HCT116 (cell line): ENCODE measurements at regions not wholly inside any gene's neighbourhood (a gene's known extent, or its start where the extent isn't known, plus 50 kb on each side); places are given as distances from the start of the nearest gene placed in this dataset.

ENCODE experiments used
- EGR1 ChIP-seq: IDR thresholded peaks from 2 replicates; pipeline ENCODE4 v1.6.1; 2012; ENCODE audit warnings: low read depth
- EZH2 ChIP-seq: fragments of 200-600 bp; sonication (generic); IDR thresholded peaks from 2 replicates; pipeline ENCODE4 v1.6.1; 2017; ENCODE audit warnings: antibody characterized with exemption, mixed run types
- POLR2A ChIP-seq: IDR thresholded peaks from 2 replicates; pipeline ENCODE4 v1.7.0; 2011; ENCODE audit warnings: borderline replicate concordance; ENCODE audit not compliant: insufficient read depth, insufficient read length; ENCODE audit errors: extremely low read depth
- POLR2AphosphoS5 ChIP-seq: IDR thresholded peaks from 2 replicates; pipeline ENCODE4 v1.6.1; 2011; ENCODE audit warnings: mild to moderate bottlenecking, low read depth, low read length, moderate library complexity
- SIN3A ChIP-seq: IDR thresholded peaks from 2 replicates; pipeline ENCODE4 v1.6.1; 2012; ENCODE audit warnings: low read depth
- ZFX ChIP-seq: fragments of 450-650 bp; IDR thresholded peaks from 2 replicates; pipeline ENCODE4 v1.6.1; 2017
- ZNF274 ChIP-seq: fragments of 200-500 bp; sonication (Bioruptor generic); IDR thresholded peaks from 2 replicates; pipeline ENCODE4 v1.6.1; 2014; ENCODE audit warnings: mild to moderate bottlenecking, low read depth, low read length, inconsistent platforms
- TF ChIP-seq, protein P1 (sequence below), 3 experiments: fragments of 200-600 bp in 1 of 3; sonication (generic) in 1 of 3; IDR thresholded peaks in 2 of 3; conservative IDR thresholded peaks in 1 of 3; 2 replicates each; pipeline ENCODE4 v1.5.1; 2012 to 2017; ENCODE audit warnings: low read depth in 2 of 3, low read length in 2 of 3, antibody characterized with exemption in 1 of 3, borderline replicate concordance in 1 of 3, control low read depth in 1 of 3, mild to moderate bottlenecking in 1 of 3, mixed read lengths in 1 of 3, mixed run types in 1 of 3, moderate library complexity in 1 of 3; ENCODE audit not compliant: insufficient read depth in 1 of 3
- TF ChIP-seq, protein P2 (sequence below): IDR thresholded peaks from 2 replicates; pipeline ENCODE4 v1.6.1; 2011; ENCODE audit warnings: mild to moderate bottlenecking, low read length, moderate library complexity; ENCODE audit not compliant: insufficient replicate concordance; ENCODE audit errors: extremely low read depth

- TF ChIP-seq POLR2AphosphoS5, result no peak
- TF ChIP-seq, protein P1, sequence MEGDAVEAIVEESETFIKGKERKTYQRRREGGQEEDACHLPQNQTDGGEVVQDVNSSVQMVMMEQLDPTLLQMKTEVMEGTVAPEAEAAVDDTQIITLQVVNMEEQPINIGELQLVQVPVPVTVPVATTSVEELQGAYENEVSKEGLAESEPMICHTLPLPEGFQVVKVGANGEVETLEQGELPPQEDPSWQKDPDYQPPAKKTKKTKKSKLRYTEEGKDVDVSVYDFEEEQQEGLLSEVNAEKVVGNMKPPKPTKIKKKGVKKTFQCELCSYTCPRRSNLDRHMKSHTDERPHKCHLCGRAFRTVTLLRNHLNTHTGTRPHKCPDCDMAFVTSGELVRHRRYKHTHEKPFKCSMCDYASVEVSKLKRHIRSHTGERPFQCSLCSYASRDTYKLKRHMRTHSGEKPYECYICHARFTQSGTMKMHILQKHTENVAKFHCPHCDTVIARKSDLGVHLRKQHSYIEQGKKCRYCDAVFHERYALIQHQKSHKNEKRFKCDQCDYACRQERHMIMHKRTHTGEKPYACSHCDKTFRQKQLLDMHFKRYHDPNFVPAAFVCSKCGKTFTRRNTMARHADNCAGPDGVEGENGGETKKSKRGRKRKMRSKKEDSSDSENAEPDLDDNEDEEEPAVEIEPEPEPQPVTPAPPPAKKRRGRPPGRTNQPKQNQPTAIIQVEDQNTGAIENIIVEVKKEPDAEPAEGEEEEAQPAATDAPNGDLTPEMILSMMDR (IDR thresholded peaks at IDR 0.05 in 2 of 3, conservative IDR thresholded peaks at IDR 0.05 in 1 of 3; ENCODE audit: borderline replicate concordance in 1 of 3, insufficient read depth in 1 of 3, low read depth in 2 of 3, low read length in 2 of 3), result no peak
- TF ChIP-seq POLR2A, result no peak
- TF ChIP-seq, protein P2, sequence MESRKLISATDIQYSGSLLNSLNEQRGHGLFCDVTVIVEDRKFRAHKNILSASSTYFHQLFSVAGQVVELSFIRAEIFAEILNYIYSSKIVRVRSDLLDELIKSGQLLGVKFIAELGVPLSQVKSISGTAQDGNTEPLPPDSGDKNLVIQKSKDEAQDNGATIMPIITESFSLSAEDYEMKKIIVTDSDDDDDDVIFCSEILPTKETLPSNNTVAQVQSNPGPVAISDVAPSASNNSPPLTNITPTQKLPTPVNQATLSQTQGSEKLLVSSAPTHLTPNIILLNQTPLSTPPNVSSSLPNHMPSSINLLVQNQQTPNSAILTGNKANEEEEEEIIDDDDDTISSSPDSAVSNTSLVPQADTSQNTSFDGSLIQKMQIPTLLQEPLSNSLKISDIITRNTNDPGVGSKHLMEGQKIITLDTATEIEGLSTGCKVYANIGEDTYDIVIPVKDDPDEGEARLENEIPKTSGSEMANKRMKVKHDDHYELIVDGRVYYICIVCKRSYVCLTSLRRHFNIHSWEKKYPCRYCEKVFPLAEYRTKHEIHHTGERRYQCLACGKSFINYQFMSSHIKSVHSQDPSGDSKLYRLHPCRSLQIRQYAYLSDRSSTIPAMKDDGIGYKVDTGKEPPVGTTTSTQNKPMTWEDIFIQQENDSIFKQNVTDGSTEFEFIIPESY, result no peak
- TF ChIP-seq EZH2, result no peak
- no peak for TF ChIP-seq EGR1
- no peak for TF ChIP-seq ZFX
- TF ChIP-seq ZNF274, result no peak
- no peak for TF ChIP-seq SIN3A
These were observed 771.5 kb downstream of the GALR1 start for GRCh38 chr18:78021196-78021595.
